Liver (tissue), 8 donors: ENCODE measurements at regions not wholly inside any gene's neighbourhood (a gene's known extent, or its start where the extent isn't known, plus 50 kb on each side); places are given as distances from the start of the nearest gene placed in this dataset.

Experiments used
- DNase-seq: peaks from one replicate; pipeline ENCODE4 v3.0.0-alpha.2; 2017; ENCODE audit warnings: low spot score
- H3K27ac ChIP-seq, 2 donors: one replicate each; pipeline ENCODE4 v1.7.0; 2013; ENCODE audit warnings: inconsistent platforms in 2 of 2, low read length in 2 of 2, control low read depth in 1 of 2, low read depth in 1 of 2, mild to moderate bottlenecking in 1 of 2
- H3K27me3 ChIP-seq, 4 donors: one replicate each; pipeline versions ENCODE4 v1.6.1 to v1.7.0; 2013; ENCODE audit warnings: low read length in 3 of 4, inconsistent platforms in 1 of 4, mild to moderate bottlenecking in 1 of 4, moderate library complexity in 1 of 4; ENCODE audit not compliant: control insufficient read depth in 4 of 4, insufficient read depth in 4 of 4
- H3K36me3 ChIP-seq, 4 donors: one replicate each; pipeline versions ENCODE4 v1.6.1 to v1.7.0; 2013; ENCODE audit warnings: low read length in 3 of 4, mild to moderate bottlenecking in 3 of 4, low read depth in 1 of 4, moderate library complexity in 1 of 4; ENCODE audit not compliant: control insufficient read depth in 4 of 4, insufficient read depth in 3 of 4
- H3K4me1 ChIP-seq, 4 donors: one replicate each; pipeline versions ENCODE4 v1.6.1 to v1.7.0; 2013; ENCODE audit warnings: low read length in 3 of 4, mild to moderate bottlenecking in 3 of 4, moderate library complexity in 1 of 4; ENCODE audit not compliant: control insufficient read depth in 4 of 4, insufficient read depth in 4 of 4
- H3K4me3 ChIP-seq, 3 donors: one replicate each; pipeline versions ENCODE4 v1.6.1 to v1.7.0; 2013; ENCODE audit warnings: low read length in 3 of 3, control low read depth in 1 of 3, low read depth in 1 of 3, mild to moderate bottlenecking in 1 of 3
- H3K9ac ChIP-seq, 2 donors: one replicate each; pipeline ENCODE4 v1.7.0; 2013; ENCODE audit warnings: low read length in 2 of 2, mild to moderate bottlenecking in 2 of 2, moderate library complexity in 2 of 2, control low read depth in 1 of 2, low read depth in 1 of 2
- H3K9me3 ChIP-seq, 4 donors: one replicate each; pipeline versions ENCODE4 v1.6.1 to v1.7.0; 2013; ENCODE audit warnings: low read length in 3 of 4; ENCODE audit not compliant: control insufficient read depth in 4 of 4
- ATF3 ChIP-seq: IDR thresholded peaks from 2 replicates; pipeline ENCODE4 v1.6.1; 2016; ENCODE audit warnings: antibody characterized with exemption
- CTCF ChIP-seq: fragments of 150-350 bp; IDR thresholded peaks from 2 replicates; pipeline ENCODE4 v1.5.1; 2017; ENCODE audit warnings: improper control_type of control experiment, low read depth, low read length; ENCODE audit not compliant: missing input control
- EGR1 ChIP-seq, 2 donors: IDR thresholded peaks; 2 replicates each; pipeline ENCODE4 v1.6.1; 2016 to 2018; ENCODE audit warnings: antibody characterized with exemption in 2 of 2, low read depth in 2 of 2
- FOXA1 ChIP-seq: IDR thresholded peaks from 2 replicates; pipeline ENCODE4 v1.6.1; 2016; ENCODE audit warnings: antibody characterized with exemption
- FOXA2 ChIP-seq: IDR thresholded peaks from 2 replicates; pipeline ENCODE4 v1.6.1; 2016; ENCODE audit warnings: antibody characterized with exemption
- GABPA ChIP-seq, 2 donors: IDR thresholded peaks in 1 of 2; conservative IDR thresholded peaks in 1 of 2; 2 replicates each; pipeline ENCODE4 v1.6.1; 2016; ENCODE audit warnings: antibody characterized with exemption in 2 of 2, mild to moderate bottlenecking in 1 of 2, moderate library complexity in 1 of 2
- HNF4A ChIP-seq, 2 donors: conservative IDR thresholded peaks; 2 replicates each; pipeline ENCODE4 v1.6.1; 2016; ENCODE audit warnings: antibody characterized with exemption in 2 of 2, mild to moderate bottlenecking in 2 of 2
- HNF4G ChIP-seq: IDR thresholded peaks from 2 replicates; pipeline ENCODE4 v1.6.1; 2016; ENCODE audit warnings: antibody characterized with exemption
- JUND ChIP-seq, 2 donors: IDR thresholded peaks; 2 replicates each; pipeline ENCODE4 v1.6.1; 2016; ENCODE audit warnings: antibody characterized with exemption in 2 of 2
- MAX ChIP-seq: IDR thresholded peaks from 2 replicates; pipeline ENCODE4 v1.6.1; 2016; ENCODE audit warnings: antibody characterized with exemption
- NR2F2 ChIP-seq: IDR thresholded peaks from 2 replicates; pipeline ENCODE4 v1.6.1; 2016; ENCODE audit warnings: antibody characterized with exemption
- RAD21 ChIP-seq, 2 donors: IDR thresholded peaks; 2 replicates each; pipeline ENCODE4 v1.6.1; 2016; ENCODE audit warnings: antibody characterized with exemption in 2 of 2, mild to moderate bottlenecking in 2 of 2
- RXRA ChIP-seq, 2 donors: IDR thresholded peaks; 2 replicates each; pipeline ENCODE4 v1.6.1; 2017 to 2018; ENCODE audit warnings: antibody characterized with exemption in 2 of 2, mild to moderate bottlenecking in 1 of 2
- SP1 ChIP-seq: IDR thresholded peaks from 2 replicates; pipeline ENCODE4 v1.6.1; 2018; ENCODE audit warnings: antibody characterized with exemption, mild to moderate bottlenecking
- TAF1 ChIP-seq: conservative IDR thresholded peaks from 2 replicates; pipeline ENCODE4 v1.6.1; 2016; ENCODE audit warnings: antibody characterized with exemption, mild to moderate bottlenecking
- YY1 ChIP-seq: IDR thresholded peaks from 2 replicates; pipeline ENCODE4 v1.6.1; 2016; ENCODE audit warnings: antibody characterized with exemption, mild to moderate bottlenecking
- ZBTB33 ChIP-seq: IDR thresholded peaks from 2 replicates; pipeline ENCODE4 v1.6.1; 2016; ENCODE audit warnings: antibody characterized with exemption
- WGBS: extraction: QIAGEN DNeasy Blood & Tissue Kit; methylation state at CpG from one replicate; pipeline ENCODE4 v1.1.7; 2013; 5-methylcytosine and 5-hydroxymethylcytosine counted together
- TF ChIP-seq, protein P1 (sequence below): IDR thresholded peaks from 2 replicates; pipeline ENCODE4 v1.6.1; 2016; ENCODE audit warnings: antibody characterized with exemption, mild to moderate bottlenecking
- donor health status: healthy.
- donor health status: healthy.
- donor health status: healthy.
- donor health status: healthy.
- donor health status: healthy.

DNA sequence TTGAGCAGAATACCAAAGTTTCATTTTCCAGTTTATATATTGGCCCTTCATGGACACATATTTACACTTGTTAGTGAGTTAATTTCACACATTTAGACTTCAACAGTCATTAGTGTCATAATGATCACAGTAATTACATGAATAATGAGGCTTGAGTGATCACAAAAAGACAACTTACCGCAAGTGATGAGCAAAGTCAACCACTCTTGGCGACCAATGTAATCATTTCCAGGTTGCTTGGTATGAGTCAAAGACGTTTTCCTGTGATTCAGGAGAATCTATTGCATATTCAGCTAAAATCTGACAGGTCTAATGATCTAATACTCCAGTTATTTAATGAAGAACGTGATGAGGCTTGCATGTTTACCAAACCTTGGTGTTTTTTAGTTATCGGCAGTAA is 407.9 kb upstream of the TENM3 start:
- Histone ChIP-seq H3K36me3 (no peaks in the 10 kb centered on the region), H3K4me1 (no peaks in the 10 kb centered on the region), H3K27ac (no peak overlapping the region), H3K9me3 (no peaks in the 10 kb centered on the region), H3K9ac (no peak overlapping the region), H3K27me3 (no peaks in the 10 kb centered on the region), H3K4me3 (no peak overlapping the region)
- no peak for DNase-seq
- 69% methylated on average over 5 of the region's 5 CpGs for WGBS
- TF ChIP-seq RAD21 (IDR thresholded peaks at IDR 0.05) (no peak), FOXA2 (no peak), EGR1 (IDR thresholded peaks at IDR 0.05; ENCODE audit: low read depth in 2 of 2) (no peak), GABPA (IDR thresholded peaks at IDR 0.05 in 1 of 2, conservative IDR thresholded peaks at IDR 0.05 in 1 of 2) (no peak), ZBTB33 (no peak)
- TF ChIP-seq, protein P1, sequence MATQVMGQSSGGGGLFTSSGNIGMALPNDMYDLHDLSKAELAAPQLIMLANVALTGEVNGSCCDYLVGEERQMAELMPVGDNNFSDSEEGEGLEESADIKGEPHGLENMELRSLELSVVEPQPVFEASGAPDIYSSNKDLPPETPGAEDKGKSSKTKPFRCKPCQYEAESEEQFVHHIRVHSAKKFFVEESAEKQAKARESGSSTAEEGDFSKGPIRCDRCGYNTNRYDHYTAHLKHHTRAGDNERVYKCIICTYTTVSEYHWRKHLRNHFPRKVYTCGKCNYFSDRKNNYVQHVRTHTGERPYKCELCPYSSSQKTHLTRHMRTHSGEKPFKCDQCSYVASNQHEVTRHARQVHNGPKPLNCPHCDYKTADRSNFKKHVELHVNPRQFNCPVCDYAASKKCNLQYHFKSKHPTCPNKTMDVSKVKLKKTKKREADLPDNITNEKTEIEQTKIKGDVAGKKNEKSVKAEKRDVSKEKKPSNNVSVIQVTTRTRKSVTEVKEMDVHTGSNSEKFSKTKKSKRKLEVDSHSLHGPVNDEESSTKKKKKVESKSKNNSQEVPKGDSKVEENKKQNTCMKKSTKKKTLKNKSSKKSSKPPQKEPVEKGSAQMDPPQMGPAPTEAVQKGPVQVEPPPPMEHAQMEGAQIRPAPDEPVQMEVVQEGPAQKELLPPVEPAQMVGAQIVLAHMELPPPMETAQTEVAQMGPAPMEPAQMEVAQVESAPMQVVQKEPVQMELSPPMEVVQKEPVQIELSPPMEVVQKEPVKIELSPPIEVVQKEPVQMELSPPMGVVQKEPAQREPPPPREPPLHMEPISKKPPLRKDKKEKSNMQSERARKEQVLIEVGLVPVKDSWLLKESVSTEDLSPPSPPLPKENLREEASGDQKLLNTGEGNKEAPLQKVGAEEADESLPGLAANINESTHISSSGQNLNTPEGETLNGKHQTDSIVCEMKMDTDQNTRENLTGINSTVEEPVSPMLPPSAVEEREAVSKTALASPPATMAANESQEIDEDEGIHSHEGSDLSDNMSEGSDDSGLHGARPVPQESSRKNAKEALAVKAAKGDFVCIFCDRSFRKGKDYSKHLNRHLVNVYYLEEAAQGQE: no peak

DNA sequence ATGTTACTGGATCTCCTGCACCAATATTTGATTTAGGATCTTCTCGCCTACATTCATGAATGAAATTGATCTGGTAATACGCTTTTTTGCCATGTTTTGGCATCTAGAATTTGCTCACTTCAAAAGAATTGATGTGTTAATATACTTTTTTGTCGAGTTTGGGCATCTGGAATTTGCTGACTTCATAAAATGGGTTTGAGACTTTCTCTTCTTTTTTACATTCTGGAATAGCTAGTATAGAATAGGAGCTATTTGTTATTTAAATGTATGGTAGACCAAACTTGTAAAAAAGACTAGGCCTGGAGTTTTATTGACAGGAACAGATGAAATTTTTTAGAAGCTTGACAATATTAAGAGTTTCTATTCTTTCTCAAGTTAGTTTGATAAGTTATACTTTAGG is 404.9 kb upstream of the TENM3 start:
- Histone ChIP-seq H3K27me3 (no peaks in the 10 kb centered on the region), H3K36me3 (no peaks in the 10 kb centered on the region), H3K9ac (no peak overlapping the region), H3K4me3 (no peak overlapping the region), H3K27ac (no peak overlapping the region), H3K9me3 (no peaks in the 10 kb centered on the region), H3K4me1 (no peaks in the 10 kb centered on the region)
- no peak for TF ChIP-seq NR2F2
- TF ChIP-seq YY1: no peak
- no peak for TF ChIP-seq HNF4A (conservative IDR thresholded peaks at IDR 0.05)
- TF ChIP-seq MAX: no peak
- no peak for TF ChIP-seq FOXA2
- no peak for TF ChIP-seq SP1
- no peak for TF ChIP-seq FOXA1
- no peak for TF ChIP-seq EGR1 (IDR thresholded peaks at IDR 0.05; ENCODE audit: low read depth in 2 of 2)
- no peak for TF ChIP-seq RXRA (IDR thresholded peaks at IDR 0.05)
- TF ChIP-seq ZBTB33: no peak
- TF ChIP-seq JUND (IDR thresholded peaks at IDR 0.05): no peak
- TF ChIP-seq CTCF: no peak
- TF ChIP-seq RAD21 (IDR thresholded peaks at IDR 0.05): no peak
- TF ChIP-seq TAF1: no peak
- no peak for TF ChIP-seq GABPA (IDR thresholded peaks at IDR 0.05 in 1 of 2, conservative IDR thresholded peaks at IDR 0.05 in 1 of 2)
- TF ChIP-seq HNF4G: no peak
- TF ChIP-seq ATF3: no peak
- TF ChIP-seq, protein P1: no peak
- WGBS: 63% methylated on average over 3 of the region's 3 CpGs
- DNase-seq: no peak
